DMS79 treated with DMSO at 0.1 percent for 48 hours (cell line): ENCODE measurements at regions not wholly inside any gene's neighbourhood (a gene's known extent, or its start where the extent isn't known, plus 50 kb on each side); places are given as distances from the start of the nearest gene placed in this dataset.

Experiments used
- DNase-seq: peaks from one replicate; lab custom pipeline; 2025; lab: John Stamatoyannopoulos, UW

DNA sequence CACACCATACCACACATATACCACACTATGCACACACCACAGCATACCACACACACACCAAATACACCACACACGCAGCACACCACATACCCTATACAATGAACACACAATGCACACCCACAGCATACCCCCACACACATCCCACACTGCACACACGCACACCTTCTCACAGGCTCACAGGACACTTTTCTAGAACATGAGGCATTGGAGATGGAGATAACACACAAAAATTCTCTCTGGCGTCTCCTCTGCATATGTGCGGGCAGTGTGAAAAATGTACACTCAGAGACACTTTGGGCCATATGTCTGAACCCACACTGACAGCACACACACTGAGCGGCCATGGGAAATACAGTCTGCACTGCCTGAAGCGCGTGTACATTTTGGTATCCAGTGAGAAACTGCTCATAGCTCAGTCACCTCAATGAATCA lies 278.1 kb downstream of the GADD45G start:
- no peak for DNase-seq

DNA sequence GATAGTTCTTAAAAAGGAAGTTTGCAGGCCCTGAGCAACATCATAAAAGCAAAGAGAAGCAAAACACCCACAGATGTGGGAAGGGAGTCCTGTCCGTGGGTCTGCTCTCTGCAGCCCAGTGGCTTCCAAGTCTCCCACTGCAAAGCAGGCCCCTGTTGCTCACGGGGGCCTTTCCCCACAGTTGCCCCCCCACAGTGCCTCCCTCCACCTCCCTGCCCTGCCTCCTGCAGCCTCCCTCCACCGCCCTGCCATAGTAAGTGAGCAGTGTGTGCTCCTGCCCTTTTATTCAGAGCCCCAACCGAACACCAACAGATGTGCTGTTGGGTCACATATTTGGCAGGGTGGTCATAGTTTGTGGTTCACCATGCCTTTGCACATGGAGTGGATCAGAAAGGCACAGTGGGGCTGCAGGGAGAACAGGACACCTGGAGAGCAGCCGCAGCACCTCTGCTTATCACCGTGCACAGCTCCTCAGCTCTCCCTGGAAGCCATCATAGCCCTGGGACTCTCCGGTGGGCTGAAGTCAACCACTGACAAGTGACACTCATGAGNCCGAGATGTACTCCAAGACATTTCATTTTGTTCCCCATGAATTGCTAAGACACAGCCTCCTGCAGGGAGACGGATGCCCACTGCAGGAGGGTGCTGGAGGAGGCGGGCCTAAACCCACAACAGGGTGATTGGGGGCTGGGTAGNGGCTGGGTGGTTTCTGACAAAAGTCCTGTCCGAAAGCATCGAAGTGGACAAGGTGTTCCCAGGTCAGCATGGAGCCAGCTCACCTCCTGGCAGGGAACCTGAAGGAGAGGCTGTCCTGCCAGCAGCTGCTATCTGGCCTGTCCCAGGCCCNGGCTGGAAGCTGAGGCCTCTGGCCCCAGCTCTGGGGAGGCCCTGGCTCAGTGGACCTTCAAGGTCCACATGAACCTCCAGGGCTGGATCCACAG lies 278.9 kb downstream of the GADD45G start:
- DNase-seq = no peak

DNA sequence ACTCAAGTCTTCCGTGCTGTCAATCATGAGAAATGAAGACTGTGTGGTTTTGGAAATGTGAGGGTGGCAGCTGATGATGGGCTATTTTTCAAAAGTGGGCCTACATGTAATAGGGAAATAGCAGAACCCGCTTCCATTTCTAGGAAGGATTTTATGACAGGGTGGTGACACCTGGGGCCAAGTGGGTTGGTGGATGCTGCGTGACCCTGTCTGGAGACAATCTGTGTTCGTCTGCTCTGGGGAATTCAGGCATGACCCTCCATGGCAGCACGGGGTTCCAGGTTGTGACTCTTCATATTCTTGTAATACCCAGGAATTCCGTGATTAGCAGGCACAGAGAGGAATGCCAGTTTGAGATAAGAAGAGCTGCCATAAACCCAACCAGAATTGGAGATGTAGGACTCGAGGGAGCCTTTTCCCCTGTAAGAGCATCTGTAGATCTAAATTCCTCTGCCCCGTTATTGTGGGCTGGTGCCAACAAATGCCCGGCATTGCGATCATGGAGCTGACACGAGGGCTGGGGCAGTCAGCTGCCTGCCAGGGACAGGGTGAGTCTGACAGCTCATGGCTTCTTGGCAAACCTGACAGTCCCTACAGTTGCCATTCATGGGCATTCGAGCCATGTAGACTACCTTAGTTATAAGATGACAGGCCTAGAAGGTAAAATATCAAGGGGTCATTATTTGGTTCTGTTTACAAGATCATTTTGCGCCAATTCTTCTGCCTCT lies 279.7 kb downstream of the GADD45G start:
- DNase-seq = no peak

DNA sequence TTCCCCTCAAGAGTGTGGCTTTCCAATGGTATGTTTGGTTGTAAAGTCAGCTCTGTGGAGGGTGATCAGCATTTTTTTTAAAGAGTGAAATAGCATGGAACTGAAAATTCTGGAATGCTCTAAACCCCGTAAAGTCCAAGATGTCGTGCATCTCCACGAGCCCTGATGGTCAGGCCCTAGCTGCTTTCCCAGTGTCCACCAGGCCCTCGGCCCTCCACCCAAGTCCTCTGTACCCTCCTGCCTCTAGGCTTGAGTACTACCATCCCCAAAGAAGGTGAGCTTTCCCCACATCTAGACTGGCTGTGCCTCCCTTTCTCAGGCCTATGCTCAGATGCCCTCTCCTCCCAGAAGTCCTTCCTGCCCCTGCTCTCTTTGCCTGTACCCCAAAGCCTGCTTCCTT lies 280.3 kb downstream of the GADD45G start:
- no peak for DNase-seq

DNA sequence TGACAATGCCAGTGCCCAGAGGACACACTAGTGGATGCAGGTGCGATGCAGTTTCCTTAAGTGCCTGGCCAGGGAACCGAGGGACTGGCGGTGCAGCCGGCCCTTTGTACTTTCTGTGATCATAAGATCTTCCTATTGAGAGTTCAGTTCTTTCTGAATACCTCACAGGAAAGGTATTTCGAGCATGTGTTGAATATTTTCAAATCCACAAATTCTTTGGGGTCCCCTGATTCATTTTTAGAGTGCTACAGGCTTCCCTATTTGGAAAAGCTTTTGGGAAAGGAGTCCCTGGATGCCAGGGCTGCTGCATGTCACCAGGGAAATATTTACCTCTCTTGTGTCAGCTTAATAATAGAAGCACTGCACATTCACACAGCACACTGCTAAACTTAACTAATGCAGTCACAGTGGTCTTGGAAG lies 281.5 kb downstream of the GADD45G start:
- peak; percentile 24 for DNase-seq

DNA sequence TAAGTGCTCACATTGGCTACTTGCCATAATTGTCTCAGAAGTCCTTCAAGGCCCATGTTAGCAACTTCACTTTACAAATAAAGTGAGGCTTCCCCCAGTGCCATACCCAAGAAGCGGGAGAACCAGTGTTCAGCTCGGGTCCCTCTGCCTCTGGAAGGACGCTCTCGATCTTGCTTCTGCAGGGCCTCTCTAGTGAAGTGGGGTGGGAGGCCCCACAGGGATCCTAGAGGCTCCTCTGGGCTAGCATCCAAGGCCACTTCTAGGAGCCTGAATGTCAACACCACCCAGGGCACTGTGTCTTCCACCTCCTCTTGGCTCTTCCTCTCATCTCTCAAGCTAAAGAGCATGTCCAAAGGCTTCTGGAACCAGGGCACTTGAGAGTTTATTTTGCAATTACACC lies 282.5 kb downstream of the GADD45G start:
- peak; percentile 83 for DNase-seq

DNA sequence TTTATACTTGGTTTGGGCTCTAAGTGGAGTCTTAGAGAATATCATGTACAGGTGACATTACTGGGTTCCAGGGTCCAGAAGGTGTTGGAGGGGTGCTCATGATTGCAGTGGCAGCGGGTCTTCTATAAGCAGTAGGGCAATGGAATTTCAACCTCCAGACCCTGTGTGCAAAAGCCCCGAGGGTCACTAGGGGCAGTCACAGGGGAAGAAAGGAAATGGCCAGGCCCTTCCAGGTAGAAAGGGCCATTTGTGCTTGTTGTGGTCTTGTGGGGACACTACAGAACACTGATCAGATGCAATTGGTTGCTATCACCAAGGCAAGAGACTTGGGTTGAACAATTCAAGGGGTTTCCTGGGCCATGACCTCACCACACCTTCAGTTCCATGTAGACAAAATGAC lies 283.4 kb downstream of the GADD45G start:
- DNase-seq = no peak

DNA sequence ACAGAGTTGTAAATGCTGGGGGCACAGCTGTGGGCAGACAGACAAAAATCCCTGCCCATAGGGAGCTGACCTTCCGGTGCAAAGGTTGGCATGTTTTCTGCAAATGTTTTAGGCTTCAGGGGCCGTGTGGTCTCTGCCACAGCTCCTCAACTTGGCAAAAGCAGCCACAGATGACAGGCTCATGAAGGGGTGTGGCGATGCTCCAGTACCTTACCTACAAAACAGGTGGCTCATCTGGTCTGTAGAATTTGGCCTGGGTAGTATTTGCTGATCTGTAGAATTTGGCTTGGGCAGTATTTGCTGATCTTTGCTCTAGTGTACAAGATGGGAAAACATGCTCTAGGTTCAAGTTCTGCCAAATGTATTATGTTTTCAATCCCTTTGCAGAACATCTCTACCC lies 283.9 kb downstream of the GADD45G start:
- no peak for DNase-seq

DNA sequence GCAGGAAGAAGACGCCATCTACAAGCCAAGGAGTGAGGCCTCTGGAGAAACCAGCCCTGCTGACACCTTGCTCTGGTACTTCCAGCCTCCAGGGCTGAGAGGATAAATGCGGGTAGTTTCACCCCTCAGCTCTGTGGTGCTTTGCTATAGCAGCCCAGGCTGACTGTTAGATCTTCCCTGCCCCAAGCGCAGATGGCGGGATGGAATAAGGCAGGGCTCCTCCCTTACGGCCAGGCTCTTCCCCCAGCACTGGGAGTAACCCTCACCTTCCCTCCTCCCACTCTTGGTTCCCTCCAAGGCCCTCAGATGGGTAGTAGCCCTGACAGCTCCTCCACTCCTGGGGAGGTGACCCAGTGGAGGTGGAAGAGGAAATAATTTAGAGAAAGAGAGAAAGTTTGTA lies 285.1 kb downstream of the GADD45G start:
- no peak for DNase-seq

DNA sequence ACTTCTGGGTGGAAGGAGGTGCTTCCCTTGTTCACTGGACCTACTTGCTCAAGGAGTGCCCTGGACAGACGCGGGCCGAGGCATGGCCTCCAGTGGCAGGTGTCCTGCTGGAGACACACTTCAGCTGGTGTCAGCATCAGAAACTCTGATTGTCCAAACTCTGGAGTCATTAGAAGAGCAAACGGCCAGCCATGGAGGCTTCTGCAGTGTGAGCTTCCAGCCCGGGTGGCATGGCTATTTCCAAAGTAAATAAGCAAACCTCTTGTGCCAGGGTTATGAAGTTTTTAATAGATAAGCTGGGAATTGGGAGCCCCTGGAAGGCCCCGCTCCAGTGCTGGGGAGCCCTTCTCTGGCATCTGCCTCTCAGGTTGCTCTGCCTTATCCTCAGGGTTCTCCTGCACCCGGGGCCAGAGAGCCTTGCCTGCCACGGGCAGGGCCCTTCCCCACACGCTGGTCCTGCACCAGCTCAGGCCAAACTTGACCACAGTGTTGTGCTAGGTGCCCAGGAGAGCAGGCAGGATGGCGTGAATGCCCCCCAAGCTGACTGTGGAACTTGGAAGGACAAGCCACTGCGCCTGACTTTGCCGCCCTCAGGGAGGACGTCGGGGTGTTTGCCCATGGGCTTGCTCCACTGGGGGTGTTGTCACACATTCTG lies 285.6 kb downstream of the GADD45G start:
- no peak for DNase-seq

DNA sequence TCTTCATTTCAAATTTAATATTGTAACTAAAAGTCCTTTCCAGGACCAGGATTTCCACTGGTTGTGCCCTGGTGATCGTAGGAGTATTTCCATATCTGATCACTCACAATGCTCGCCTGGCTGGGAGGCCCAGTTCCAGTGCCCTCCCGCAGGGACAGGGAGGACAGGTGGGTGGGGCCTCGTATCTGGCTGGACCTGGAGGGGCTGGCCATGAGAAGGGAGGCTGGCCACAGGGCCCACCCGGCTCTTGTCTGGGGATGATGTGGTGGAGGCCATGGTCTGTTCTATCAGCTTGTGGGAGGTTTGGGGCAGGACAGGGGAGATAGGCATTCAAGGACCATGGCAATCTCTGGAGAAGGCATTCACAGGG lies 286.4 kb downstream of the GADD45G start:
- no peak for DNase-seq

DNA sequence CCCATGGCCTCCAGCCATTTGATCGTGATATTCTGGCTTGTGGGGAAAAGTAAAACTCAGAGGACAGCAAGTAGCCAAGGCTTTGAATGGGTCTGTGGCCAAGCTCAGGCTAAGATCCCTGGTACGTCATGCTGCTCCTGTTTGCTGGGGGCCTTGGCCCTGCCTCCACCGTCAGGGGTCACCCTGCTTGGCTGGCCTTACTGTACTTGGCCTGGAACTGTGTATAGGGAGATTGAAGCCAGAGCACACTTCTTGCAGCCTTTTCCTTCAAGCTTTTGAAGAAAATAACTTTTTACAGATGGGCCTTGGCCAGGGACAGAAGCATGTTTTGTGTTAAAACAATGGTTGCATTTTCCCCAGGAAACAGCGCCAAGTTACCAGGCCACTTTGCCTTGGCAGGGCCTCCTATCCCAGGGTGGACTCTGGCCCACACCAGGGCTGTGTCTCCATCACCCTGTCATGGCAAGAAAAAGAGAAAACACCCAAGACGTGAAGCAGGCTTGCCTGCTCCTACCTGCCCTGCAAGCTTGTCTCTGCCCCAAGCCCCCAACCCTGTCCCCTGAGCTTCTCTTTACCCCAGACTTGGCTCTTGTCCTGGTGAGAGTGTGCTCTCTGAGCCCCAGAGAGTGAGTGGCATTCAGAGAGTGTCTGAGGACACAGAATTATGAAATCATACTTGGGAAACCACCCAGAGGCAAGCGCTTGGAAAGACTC lies 286.9 kb downstream of the GADD45G start:
- DNase-seq = no peak

DNA sequence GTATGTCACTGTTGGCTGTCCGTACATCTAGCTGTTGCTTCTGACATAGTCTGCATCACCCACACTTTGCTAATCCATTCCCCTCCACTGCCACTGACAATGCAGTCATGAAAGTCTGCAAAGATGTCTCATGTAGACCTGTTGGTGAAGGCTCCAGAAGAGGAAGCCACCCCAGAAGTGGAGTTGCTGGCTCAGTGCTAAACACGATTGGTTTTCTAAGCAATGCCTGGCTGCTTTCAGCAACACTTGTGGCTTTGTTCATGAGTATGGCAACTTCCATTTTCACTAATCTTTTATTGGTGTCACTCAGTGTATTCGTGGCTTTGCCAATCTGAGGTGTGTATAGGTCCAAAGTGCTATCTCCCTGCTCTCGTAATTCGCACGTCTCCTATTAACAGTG lies 288.1 kb downstream of the GADD45G start:
- no peak for DNase-seq

DNA sequence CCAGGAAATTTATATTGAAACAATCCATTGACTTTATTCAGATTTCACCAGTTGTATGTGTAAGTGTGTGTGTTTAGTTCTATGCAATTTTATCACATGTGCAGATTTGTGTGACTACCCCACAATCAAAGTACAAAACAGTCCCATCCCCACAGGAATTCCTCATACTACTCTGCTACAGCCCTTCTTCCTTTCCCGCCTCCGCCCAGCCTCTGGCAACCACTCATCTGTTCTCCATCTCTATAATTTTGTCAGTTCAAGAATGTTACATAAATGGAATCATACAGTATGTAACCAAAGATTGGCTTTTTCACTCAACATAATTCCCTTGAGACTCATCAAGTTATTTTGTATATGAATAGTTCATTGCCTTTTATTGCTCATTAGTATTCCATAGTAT lies 289.1 kb downstream of the GADD45G start:
- DNase-seq = no peak

DNA sequence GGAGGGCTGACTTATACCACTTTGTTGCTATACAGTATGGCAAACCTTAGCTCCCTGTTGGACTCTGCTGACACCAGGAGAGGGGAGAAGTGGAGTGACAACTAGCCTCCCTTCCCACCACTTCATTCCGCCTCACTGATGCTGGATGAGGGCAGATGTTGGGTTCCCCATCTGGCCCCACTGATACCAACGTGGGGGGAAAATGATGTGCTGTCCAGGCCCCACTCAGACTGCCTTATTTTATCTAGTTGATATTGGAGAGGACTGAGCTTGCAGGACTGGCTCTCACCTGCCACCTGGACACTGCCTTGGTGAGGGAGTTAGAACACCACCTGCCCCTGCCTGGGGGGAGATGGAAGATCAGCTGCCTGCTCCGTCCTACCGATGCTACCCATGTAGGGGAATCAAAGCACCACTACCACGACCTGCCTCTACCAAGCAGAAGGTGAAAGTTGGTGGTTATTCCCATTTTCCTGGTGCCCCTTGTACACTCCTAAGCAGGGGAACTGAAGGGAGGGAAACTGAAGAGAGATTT lies 292.1 kb downstream of the GADD45G start:
- no peak for DNase-seq

DNA sequence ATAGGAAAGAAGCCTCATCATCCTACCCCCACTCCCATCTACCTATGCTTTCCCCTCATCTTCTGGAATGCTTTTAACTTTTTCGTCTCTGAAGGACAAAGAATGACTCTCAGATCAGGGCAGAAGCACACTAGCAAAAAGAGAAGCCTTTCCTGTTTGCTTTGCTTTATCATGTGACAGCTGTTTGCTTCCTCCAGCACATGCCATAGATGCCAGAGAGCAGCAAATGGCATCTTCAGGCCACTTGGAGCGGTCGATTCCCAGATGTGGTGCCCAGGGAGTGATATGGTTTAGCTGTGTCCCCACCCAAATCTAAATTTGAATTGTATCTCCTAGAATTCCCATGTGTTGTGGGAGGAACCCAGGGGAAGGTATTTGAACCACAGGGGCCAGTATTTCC lies 294.8 kb downstream of the GADD45G start:
- DNase-seq = no peak

DNA sequence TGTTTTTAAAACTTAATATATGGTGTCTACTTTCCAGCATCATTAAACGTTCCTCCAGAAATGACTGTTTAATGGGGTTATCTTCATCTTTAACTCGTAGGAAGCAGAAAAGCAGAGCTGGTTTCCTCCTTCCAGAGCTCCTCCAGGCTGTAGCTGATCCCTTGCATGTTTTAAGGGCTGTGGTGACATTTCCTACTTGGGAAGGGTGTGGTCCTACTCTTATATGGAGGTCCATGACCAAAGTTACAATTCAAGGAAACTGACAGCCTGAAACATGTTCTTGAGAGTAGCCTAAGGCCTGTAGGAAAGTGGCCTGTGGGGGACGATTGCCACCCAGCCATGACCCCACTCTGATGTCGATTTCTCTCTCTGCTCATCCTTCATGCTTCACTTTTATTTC lies 297.1 kb downstream of the GADD45G start:
- DNase-seq = no peak

DNA sequence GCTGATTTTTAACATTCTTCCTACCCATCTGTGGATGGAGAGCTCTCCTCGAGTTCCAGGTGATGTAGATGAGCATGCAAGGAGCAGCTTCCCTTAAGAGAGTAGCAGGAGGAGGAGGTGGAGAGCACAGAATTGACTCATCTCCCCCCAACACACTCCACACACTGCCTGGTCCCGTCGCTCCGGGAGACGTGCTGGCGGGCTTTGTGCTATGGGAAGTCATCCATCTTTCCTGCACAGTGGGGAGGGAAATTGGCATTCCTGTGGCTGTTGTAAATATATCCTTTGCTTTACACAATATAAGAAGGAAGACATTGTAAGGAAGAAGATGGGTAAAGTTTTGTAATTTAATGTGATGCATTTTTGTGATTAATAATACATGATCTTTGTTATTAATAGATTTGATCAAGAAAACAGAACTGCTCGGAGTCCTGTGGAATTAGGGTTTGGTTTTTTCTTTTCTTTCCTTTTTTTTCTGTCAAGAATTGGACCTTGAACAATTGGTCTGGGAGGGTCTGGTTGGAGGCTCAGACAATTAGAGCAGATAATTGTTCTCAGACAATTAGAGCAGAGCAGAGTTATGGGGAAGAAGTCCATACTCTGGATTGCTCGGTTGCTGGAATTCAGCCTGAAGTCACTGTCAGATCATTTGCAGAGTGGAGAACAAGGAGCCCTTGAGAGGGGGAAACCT lies 297.8 kb downstream of the GADD45G start:
- DNase-seq = no peak

DNA sequence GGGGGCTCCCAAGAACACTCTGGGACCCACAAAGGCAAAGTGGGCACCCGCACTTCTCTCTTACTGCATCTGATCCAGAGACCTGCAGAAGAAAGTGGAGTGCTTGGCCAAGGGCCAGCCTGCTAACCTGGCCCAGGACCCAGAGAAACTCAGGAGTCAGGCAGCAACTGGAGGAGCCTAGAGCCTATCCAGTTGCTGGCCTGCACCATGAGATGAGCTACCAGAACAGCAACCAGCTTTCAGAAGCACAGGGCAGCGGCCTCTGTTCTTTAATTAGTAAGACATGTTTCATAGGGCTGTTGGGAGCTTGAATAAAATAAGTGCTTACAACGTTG lies 298.3 kb downstream of the GADD45G start:
- DNase-seq = peak; percentile 24

DNA sequence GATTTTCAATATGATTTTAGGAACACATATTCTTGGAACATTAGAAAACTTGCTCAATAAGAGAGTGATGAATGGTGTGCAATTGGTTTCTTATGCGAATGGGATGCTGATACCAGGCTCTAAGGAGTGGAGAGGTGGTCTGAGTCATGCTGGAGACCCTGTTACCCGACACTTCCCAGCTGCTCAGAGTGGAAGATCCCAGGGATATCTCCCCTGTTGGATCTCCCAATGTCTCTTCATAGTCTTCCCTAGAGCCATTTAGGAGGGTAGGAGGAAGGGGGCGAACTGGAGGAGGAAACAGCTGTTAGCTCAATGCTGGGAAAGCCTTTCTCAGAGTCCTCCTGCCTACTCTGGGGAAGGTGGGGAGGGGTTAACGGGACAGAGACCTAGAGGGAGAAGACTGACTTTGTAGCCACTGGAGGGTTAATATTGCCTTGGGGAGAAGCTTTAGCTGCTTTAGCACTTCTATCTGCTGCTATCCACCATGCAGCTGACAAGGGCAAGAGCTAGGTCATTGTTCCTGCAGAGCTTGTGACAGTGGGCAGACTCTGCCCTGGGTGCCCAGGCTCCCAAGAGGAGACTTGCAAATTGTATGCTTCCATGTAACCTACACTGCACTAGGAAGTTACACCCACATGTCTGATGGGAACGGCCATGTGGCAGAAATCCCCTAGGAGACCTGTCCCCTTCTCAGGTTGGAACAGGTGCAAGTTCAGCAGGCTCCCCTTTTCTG lies 301.0 kb downstream of the GADD45G start:
- no peak for DNase-seq
